PC-3 (cell line): ENCODE measurements at regions not wholly inside any gene's neighbourhood (a gene's known extent, or its start where the extent isn't known, plus 50 kb on each side); places are given as distances from the start of the nearest gene placed in this dataset.

Experiments used
- ATAC-seq: fragments of 200-7000 bp; cut with Tn5 transposase; 2 replicates; pipeline ENCODE4 v1.9.1; 2020; ENCODE audit warnings: mild to moderate bottlenecking, moderate library complexity
- BruUV-seq: library from RNA; stranded (reverse); fragments of 400-500 nt; replicated peaks from 2 replicates; lab custom pipeline; 2021; lab: Mats Ljungman, UMichigan
- CTCF ChIA-PET: fragments of 300-600 bp; sonication (Branson Sonifier 250); formaldehyde crosslinking; loops from one replicate; lab custom pipeline; 2022; ENCODE audit warnings: antibody characterized with exemption; lab: Charles Lee
- POLR2A ChIA-PET: fragments of 300-600 bp; sonication (Branson Sonifier 250); formaldehyde crosslinking; loops from one replicate; lab custom pipeline; 2022; ENCODE audit warnings: antibody characterized with exemption; ENCODE audit not compliant: unreplicated experiment; lab: Charles Lee
- DNase-seq: peaks from one replicate; pipeline ENCODE4 v3.0.0-alpha.2; 2015
- H2AFZ ChIP-seq: fragments of 300-600 bp; sonication (generic); 2 replicates; pipeline ENCODE4 v1.6.0; 2016; ENCODE audit warnings: antibody characterized with exemption, low read length
- H3F3A ChIP-seq: fragments of 300-600 bp; sonication (generic); one replicate; pipeline ENCODE4 v1.6.0; 2017; ENCODE audit warnings: antibody characterized with exemption, low read length, control low read depth, mild to moderate bottlenecking; ENCODE audit not compliant: unreplicated experiment
- H3K27ac ChIP-seq: fragments of 300-600 bp; sonication (generic); 2 replicates; pipeline ENCODE4 v1.5.1; 2016; ENCODE audit warnings: mild to moderate bottlenecking, low read length
- H3K27me3 ChIP-seq: fragments of 300-600 bp; sonication (generic); 2 replicates; pipeline ENCODE4 v1.6.1; 2016; ENCODE audit warnings: low read length, mixed read lengths
- H3K36me3 ChIP-seq: fragments of 300-600 bp; sonication (generic); 2 replicates; pipeline ENCODE4 v1.6.1; 2016; ENCODE audit warnings: low read depth, mixed run types, low read length, mixed read lengths
- H3K4me1 ChIP-seq: fragments of 300-600 bp; sonication (generic); 2 replicates; pipeline ENCODE4 v1.5.1; 2016; ENCODE audit warnings: low read length; ENCODE audit not compliant: insufficient read depth
- H3K4me2 ChIP-seq: fragments of 300-600 bp; sonication (generic); 2 replicates; pipeline ENCODE4 v1.6.0; 2016; ENCODE audit warnings: low read length
- H3K4me3 ChIP-seq: fragments of 300-600 bp; sonication (generic); 2 replicates; pipeline ENCODE4 v1.5.1; 2016; ENCODE audit warnings: mild to moderate bottlenecking, low read length, mixed read lengths
- H3K79me2 ChIP-seq: fragments of 300-600 bp; sonication (generic); 2 replicates; pipeline ENCODE4 v1.6.1; 2017; ENCODE audit warnings: low read length, mixed read lengths
- H3K9ac ChIP-seq: fragments of 300-600 bp; sonication (generic); 2 replicates; pipeline ENCODE4 v1.6.0; 2016; ENCODE audit warnings: mild to moderate bottlenecking, low read length
- H3K9me2 ChIP-seq: fragments of 300-600 bp; sonication (generic); replicated peaks from 2 replicates; pipeline ENCODE4 v1.6.1; 2016; ENCODE audit warnings: mixed run types, low read length, mixed read lengths
- H3K9me3 ChIP-seq: fragments of 300-600 bp; sonication (generic); 2 replicates; pipeline ENCODE4 v1.6.1; 2016; ENCODE audit warnings: low read length, mixed read lengths
- H4K20me1 ChIP-seq: fragments of 300-600 bp; sonication (generic); 2 replicates; pipeline ENCODE4 v1.6.1; 2016; ENCODE audit warnings: low read length, mixed read lengths
- EZH2 ChIP-seq: fragments of 300-600 bp; sonication (generic); IDR thresholded peaks from one replicate; pipeline ENCODE4 v1.6.1; 2017; ENCODE audit warnings: antibody characterized with exemption, mild to moderate bottlenecking, low read length; ENCODE audit not compliant: unreplicated experiment
- EZH2phosphoT487 ChIP-seq: fragments of 300-600 bp; sonication (generic); IDR thresholded peaks from 2 replicates; pipeline ENCODE4 v1.6.1; 2018; ENCODE audit warnings: mild to moderate bottlenecking, antibody characterized with exemption, low read length, borderline replicate concordance
- intact Hi-C: fragments of 100-400 bp; cut with micrococcal nuclease; formaldehyde crosslinking; loops from 2 replicates; pipeline ENCODE4 v1.9.0; 2023
- TF ChIP-seq, protein P1 (sequence below): fragments of 300-600 bp; sonication (generic); conservative IDR thresholded peaks from 2 replicates; pipeline ENCODE4 v1.5.1; 2017; ENCODE audit warnings: antibody characterized with exemption, low read depth, mild to moderate bottlenecking, low read length

GRCh38 chr18:22346401-22346952, 71.2 kb downstream of the CTAGE1 start:
- Histone ChIP-seq H2AFZ (no peak overlapping the region), H3K9me2 (no peaks in the 10 kb centered on the region), H3F3A (no peaks in the 10 kb centered on the region), H3K9ac (no peak overlapping the region), H3K4me3 (no peak overlapping the region), H4K20me1 (no peaks in the 10 kb centered on the region), H3K79me2 (peaks cover 5% of the 10 kb centered on the region; the same call in 1 of the 2 replicates), H3K36me3 (no peaks in the 10 kb centered on the region), H3K27me3 (no peaks in the 10 kb centered on the region), H3K27ac (peak overlapping the region; percentile 62; the same call in 1 of the 2 replicates), H3K9me3 (no peaks in the 10 kb centered on the region), H3K4me1 (peaks cover 66% of the 10 kb centered on the region), H3K4me2 (0 out of 2 replicates have a peak overlapping the region, but pooled peaks have one; percentile 86)
- intact Hi-C loops, result loop anchor here (5.0 kb wide), 3 partner anchors 41 to 216 kb away; partner anchors contain the start of gene GATA6
- ChIA-PET POLR2A (interaction anchor here (0.6 kb wide), 1 partner anchor 71 kb away, joined by 3 read pairs; no protein-coding TSS in a partner anchor), CTCF (no interaction called here)
- TF ChIP-seq EZH2phosphoT487, result no peak
- TF ChIP-seq, protein P1, sequence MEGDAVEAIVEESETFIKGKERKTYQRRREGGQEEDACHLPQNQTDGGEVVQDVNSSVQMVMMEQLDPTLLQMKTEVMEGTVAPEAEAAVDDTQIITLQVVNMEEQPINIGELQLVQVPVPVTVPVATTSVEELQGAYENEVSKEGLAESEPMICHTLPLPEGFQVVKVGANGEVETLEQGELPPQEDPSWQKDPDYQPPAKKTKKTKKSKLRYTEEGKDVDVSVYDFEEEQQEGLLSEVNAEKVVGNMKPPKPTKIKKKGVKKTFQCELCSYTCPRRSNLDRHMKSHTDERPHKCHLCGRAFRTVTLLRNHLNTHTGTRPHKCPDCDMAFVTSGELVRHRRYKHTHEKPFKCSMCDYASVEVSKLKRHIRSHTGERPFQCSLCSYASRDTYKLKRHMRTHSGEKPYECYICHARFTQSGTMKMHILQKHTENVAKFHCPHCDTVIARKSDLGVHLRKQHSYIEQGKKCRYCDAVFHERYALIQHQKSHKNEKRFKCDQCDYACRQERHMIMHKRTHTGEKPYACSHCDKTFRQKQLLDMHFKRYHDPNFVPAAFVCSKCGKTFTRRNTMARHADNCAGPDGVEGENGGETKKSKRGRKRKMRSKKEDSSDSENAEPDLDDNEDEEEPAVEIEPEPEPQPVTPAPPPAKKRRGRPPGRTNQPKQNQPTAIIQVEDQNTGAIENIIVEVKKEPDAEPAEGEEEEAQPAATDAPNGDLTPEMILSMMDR, result no peak
- BruUV-seq, result no TSS peak
- peak; percentile 73 for DNase-seq
- peak; percentile 21; the same call in 1 of the 2 replicates for ATAC-seq

GRCh38 chr18:22345718-22346117, 72.0 kb downstream of the CTAGE1 start:
- Histone ChIP-seq H4K20me1 (no peaks in the 10 kb centered on the region), H3K4me3 (no peak overlapping the region), H3F3A (no peaks in the 10 kb centered on the region), H2AFZ (no peak overlapping the region), H3K4me1 (peaks cover 65% of the 10 kb centered on the region), H3K27ac (no peak overlapping the region), H3K9ac (no peak overlapping the region), H3K9me3 (no peaks in the 10 kb centered on the region), H3K4me2 (no peak overlapping the region), H3K9me2 (no peaks in the 10 kb centered on the region), H3K79me2 (peaks cover 5% of the 10 kb centered on the region; the same call in 1 of the 2 replicates), H3K36me3 (no peaks in the 10 kb centered on the region), H3K27me3 (no peaks in the 10 kb centered on the region)
- TF ChIP-seq, protein P1, result no peak
- TF ChIP-seq EZH2phosphoT487, result no peak
- no peak for TF ChIP-seq EZH2
- intact Hi-C loops, result loop anchor here (5.0 kb wide), 3 partner anchors 42 to 217 kb away; partner anchors contain the start of gene GATA6
- DNase-seq, result no peak
- ChIA-PET POLR2A (interaction anchor here (0.6 to 0.7 kb wide), 2 partner anchors 70 to 407 kb away, joined by 3 read pairs; no protein-coding TSS in a partner anchor), CTCF (no interaction called here)
- no peak for ATAC-seq
- no TSS peak for BruUV-seq
